Upper lobe of left lung (tissue), 6 donors: ENCODE measurements at regions not wholly inside any gene's neighbourhood (a gene's known extent, or its start where the extent isn't known, plus 50 kb on each side); places are given as distances from the start of the nearest gene placed in this dataset.

ENCODE experiments used
- ATAC-seq, 2 donors: fragments of 200-7000 bp; cut with Tn5 transposase; one replicate each; pipeline ENCODE4 v1.9.1; 2022; ENCODE audit warnings: mild to moderate bottlenecking in 2 of 2, moderate library complexity in 2 of 2; ENCODE audit not compliant: low FRiP score in 2 of 2
- DNase-seq, 2 donors: peaks; one replicate each; pipeline ENCODE4 v3.0.0-alpha.2; 2019 to 2020
- H3K27ac ChIP-seq, 4 donors: fragments of 200-600 bp; sonication (generic); one replicate each; pipeline ENCODE4 v1.5.1; 2016 to 2019
- H3K27me3 ChIP-seq, 4 donors: fragments of 200-600 bp; sonication (generic); one replicate each; pipeline ENCODE4 v1.5.1; 2017 to 2019
- H3K36me3 ChIP-seq, 4 donors: fragments of 200-600 bp; sonication (generic); one replicate each; pipeline ENCODE4 v1.5.1; 2016 to 2019
- H3K4me1 ChIP-seq, 4 donors: fragments of 200-600 bp; sonication (generic); one replicate each; pipeline ENCODE4 v1.5.1; 2018 to 2019
- H3K4me3 ChIP-seq, 4 donors: fragments of 200-600 bp; sonication (generic); one replicate each; pipeline ENCODE4 v1.5.1; 2017 to 2019; ENCODE audit warnings: mild to moderate bottlenecking in 2 of 4, moderate library complexity in 1 of 4
- H3K9me3 ChIP-seq, 4 donors: fragments of 200-600 bp; sonication (generic); one replicate each; pipeline ENCODE4 v1.5.1; 2018 to 2019
- CTCF ChIP-seq, 6 experiments: fragments of 450-650 bp in 4 of 6; fragments of 200-600 bp in 2 of 6; sonication (generic) in 2 of 6; IDR thresholded peaks; one replicate each; pipeline ENCODE4 v1.5.1; 2016 to 2019; ENCODE audit warnings: antibody characterized with exemption in 6 of 6
- EP300 ChIP-seq, 4 donors: sonication (generic); formaldehyde crosslinking; IDR thresholded peaks; one replicate each; pipeline ENCODE4 v1.5.1; 2017; ENCODE audit warnings: antibody characterized with exemption in 4 of 4, control low read depth in 2 of 4
- POLR2A ChIP-seq, 4 donors: fragments of 450-650 bp; IDR thresholded peaks; one replicate each; pipeline ENCODE4 v1.5.1; 2016 to 2017; ENCODE audit warnings: antibody characterized with exemption in 4 of 4, mild to moderate bottlenecking in 2 of 4
- POLR2AphosphoS5 ChIP-seq, 2 donors: sonication (generic); formaldehyde crosslinking; IDR thresholded peaks; one replicate each; pipeline ENCODE4 v1.5.1; 2017; ENCODE audit warnings: antibody characterized with exemption in 2 of 2
- WGBS, 2 donors: methylation state at CpG; one replicate each; pipeline ENCODE4 v1.1.5; 2017 to 2018; 5-methylcytosine and 5-hydroxymethylcytosine counted together
- donor health status: DM: no; HTN: no; CAD: no; lungs with moderate emphysema.
- donor health status: DM: no; HTN: yes; CAD: no; lungs with severe emphysema.

- Histone ChIP-seq H3K36me3 (no peaks in the 10 kb centered on the region), H3K27ac (no peak overlapping the region), H3K27me3 (no peaks in the 10 kb centered on the region), H3K9me3 (peaks cover 0 to 8% (median 0%) of the 10 kb centered on the region in 4 donors), H3K4me1 (no peaks in the 10 kb centered on the region), H3K4me3 (no peak overlapping the region)
- DNase-seq (no peak), ATAC-seq (no peak)
- 69 to 72% methylated on average over 4 of the region's 4 CpGs for WGBS, 2 donors
- TF ChIP-seq POLR2AphosphoS5 (IDR thresholded peaks at IDR 0.05), result no peak
- TF ChIP-seq CTCF (IDR thresholded peaks at IDR 0.05), result no peak
- TF ChIP-seq EP300 (IDR thresholded peaks at IDR 0.05), result no peak
- no peak for TF ChIP-seq POLR2A (IDR thresholded peaks at IDR 0.05)
Measured at GRCh38 chr9:106600955-106601560, 261.9 kb upstream of the ZNF462 start.

- no peak overlapping the region for H3K4me3 ChIP-seq
- DNase-seq, result no peak
- ATAC-seq, result no peak
- H3K4me1 ChIP-seq, result no peaks in the 10 kb centered on the region
- no peak overlapping the region for H3K27ac ChIP-seq
- TF ChIP-seq POLR2AphosphoS5 (IDR thresholded peaks at IDR 0.05) (no peak), POLR2A (IDR thresholded peaks at IDR 0.05) (no peak), EP300 (IDR thresholded peaks at IDR 0.05) (no peak), CTCF (IDR thresholded peaks at IDR 0.05) (no peak)
- H3K36me3 ChIP-seq, result no peaks in the 10 kb centered on the region
- peaks cover 0 to 8% (median 0%) of the 10 kb centered on the region in 4 donors for H3K9me3 ChIP-seq
- WGBS, 2 donors, result 85 to 96% methylated on average over 1 of the region's 1 CpG
- H3K27me3 ChIP-seq, result no peaks in the 10 kb centered on the region
Measured at GRCh38 chr9:106602344-106602743, 260.6 kb upstream of the ZNF462 start.

GRCh38 chr9:106613250-106613737 is 249.7 kb upstream of the ZNF462 start:
- WGBS, 2 donors, result 66 to 83% methylated on average over 2 to 3 of the region's 3 CpGs
- no peaks in the 10 kb centered on the region for H3K27me3 ChIP-seq
- TF ChIP-seq EP300 (IDR thresholded peaks at IDR 0.05), result no peak
- no peaks in the 10 kb centered on the region for H3K9me3 ChIP-seq
- no peak overlapping the region for H3K4me3 ChIP-seq
- H3K4me1 ChIP-seq, result no peaks in the 10 kb centered on the region
- H3K27ac ChIP-seq, result no peak overlapping the region
- DNase-seq (peak in 1 of 2 donors; percentile 63), ATAC-seq (no peak)
- H3K36me3 ChIP-seq, result no peaks in the 10 kb centered on the region

- no peaks in the 10 kb centered on the region for H3K9me3 ChIP-seq
- WGBS, 2 donors, result 83% methylated on average over 7 of the region's 7 CpGs
- H3K27me3 ChIP-seq, result no peaks in the 10 kb centered on the region
- ATAC-seq (no peak), DNase-seq (no peak)
- H3K27ac ChIP-seq, result no peak overlapping the region
- no peaks in the 10 kb centered on the region for H3K36me3 ChIP-seq
- no peaks in the 10 kb centered on the region for H3K4me1 ChIP-seq
- TF ChIP-seq EP300 (IDR thresholded peaks at IDR 0.05), result no peak
- TF ChIP-seq POLR2AphosphoS5 (IDR thresholded peaks at IDR 0.05), result no peak
- no peak for TF ChIP-seq CTCF (IDR thresholded peaks at IDR 0.05)
- no peak for TF ChIP-seq POLR2A (IDR thresholded peaks at IDR 0.05)
- H3K4me3 ChIP-seq, result no peak overlapping the region
Measured at GRCh38 chr9:106615118-106615889, 247.7 kb upstream of the ZNF462 start.

- Histone ChIP-seq H3K4me1 (no peaks in the 10 kb centered on the region), H3K27ac (no peak overlapping the region), H3K27me3 (no peaks in the 10 kb centered on the region), H3K4me3 (no peak overlapping the region), H3K36me3 (no peaks in the 10 kb centered on the region), H3K9me3 (no peaks in the 10 kb centered on the region)
- DNase-seq, result no peak
- 70 to 73% methylated on average over 6 of the region's 6 CpGs for WGBS, 2 donors
- ATAC-seq, result no peak
- TF ChIP-seq CTCF (IDR thresholded peaks at IDR 0.05), result no peak
- no peak for TF ChIP-seq POLR2AphosphoS5 (IDR thresholded peaks at IDR 0.05)
- no peak for TF ChIP-seq POLR2A (IDR thresholded peaks at IDR 0.05)
- no peak for TF ChIP-seq EP300 (IDR thresholded peaks at IDR 0.05)
Measured at GRCh38 chr9:106616026-106616425, 246.9 kb upstream of the ZNF462 start.
